A549 (cell line): ENCODE measurements at regions not wholly inside any gene's neighbourhood (a gene's known extent, or its start where the extent isn't known, plus 50 kb on each side); places are given as distances from the start of the nearest gene placed in this dataset.

ENCODE experiments used
- ATAC-seq, 2 experiments: fragments of 200-7000 bp in 1 of 2; fragments of >200 bp in 1 of 2; cut with Nextera tagmentation in 1 of 2; cut with Tn5 transposase in 1 of 2; 3 replicates each; pipeline versions ENCODE4 v1.8.0 to v1.9.1; 2018 to 2020; ENCODE audit warnings: mild to moderate bottlenecking in 1 of 2, moderate library complexity in 1 of 2
- CTCF ChIA-PET: fragments of 300-600 bp; sonication (Branson Sonifier 250); formaldehyde crosslinking; extraction: SDS; loops from one replicate; lab custom pipeline; 2021; ENCODE audit warnings: antibody characterized with exemption, inconsistent platforms; lab: Yijun Ruan, JAX
- POLR2A ChIA-PET: fragments of 350-600 bp; formaldehyde crosslinking; extraction: SDS; loops from one replicate; lab custom pipeline; 2021; ENCODE audit warnings: antibody characterized with exemption, inconsistent platforms; lab: Yijun Ruan, JAX
- DNase-seq, 2 experiments: peaks; one replicate each; pipeline versions ENCODE4 v3.0.0 to v3.0.0-alpha.2; 2011 to 2016; ENCODE audit warnings: low read depth in 1 of 2, low spot score in 1 of 2
- FAIRE-seq: peaks from 2 replicates; lab custom pipeline; 2011; peaks lifted over from hg19 to GRCh38; lab: Jason Lieb, UNC
- H3K27ac ChIP-seq, 2 experiments: fragments of >200 bp; sonication (Bioruptor Twin); formaldehyde crosslinking; 3 replicates each; pipeline ENCODE4 v1.5.1; 2016 to 2017
- H3K4me1 ChIP-seq: fragments of >200 bp; sonication (Bioruptor Twin); formaldehyde crosslinking; 3 replicates; pipeline ENCODE4 v1.6.1; 2016
- H3K4me2 ChIP-seq: fragments of >200 bp; sonication (Bioruptor Twin); formaldehyde crosslinking; 3 replicates; pipeline ENCODE4 v1.6.1; 2016
- H3K4me3 ChIP-seq: fragments of >200 bp; sonication (Bioruptor Twin); formaldehyde crosslinking; 3 replicates; pipeline ENCODE4 v1.5.1; 2016
- H3K9me3 ChIP-seq: fragments of >200 bp; sonication (Bioruptor Twin); formaldehyde crosslinking; 3 replicates; pipeline ENCODE4 v1.6.1; 2016
- ATOH8 ChIP-seq: fragments of 250-450 bp; sonication (Bioruptor Pico); IDR thresholded peaks from 2 replicates; pipeline ENCODE4 v1.5.0; 2020; ENCODE audit warnings: low read depth, mild to moderate bottlenecking, moderate library complexity
- CBX2 ChIP-seq: fragments of 200-600 bp; sonication (generic); IDR thresholded peaks from 2 replicates; pipeline ENCODE4 v1.6.1; 2016; ENCODE audit warnings: low read depth, mild to moderate bottlenecking, borderline replicate concordance
- CBX8 ChIP-seq: fragments of 200-600 bp; sonication (generic); IDR thresholded peaks from 2 replicates; pipeline ENCODE4 v1.6.1; 2016
- EHMT2 ChIP-seq: fragments of 200-600 bp; sonication (generic); IDR thresholded peaks from 2 replicates; pipeline ENCODE4 v1.6.1; 2016; ENCODE audit warnings: antibody characterized with exemption, low read depth, mild to moderate bottlenecking, moderate library complexity
- FOSB ChIP-seq: fragments of 250-450 bp; sonication (Bioruptor Pico); IDR thresholded peaks from 2 replicates; pipeline ENCODE4 v1.5.0; 2020; ENCODE audit warnings: mild to moderate bottlenecking, moderate library complexity
- FOSL2 ChIP-seq, 2 experiments: fragments of 450-650 bp in 1 of 2; fragments of >200 bp in 1 of 2; sonication (Bioruptor Twin) in 1 of 2; formaldehyde crosslinking; IDR thresholded peaks; 2 replicates each; pipeline versions ENCODE4 v1.5.0 to v1.6.1; 2016 to 2020; ENCODE audit warnings: mild to moderate bottlenecking in 1 of 2, moderate library complexity in 1 of 2
- FOXS1 ChIP-seq: fragments of 250-450 bp; sonication (Bioruptor Pico); IDR thresholded peaks from 2 replicates; pipeline ENCODE4 v1.5.0; 2020; ENCODE audit warnings: mild to moderate bottlenecking, moderate library complexity
- GATA3 ChIP-seq: IDR thresholded peaks from 2 replicates; pipeline ENCODE4 v1.6.1; 2012; ENCODE audit warnings: borderline replicate concordance
- HDAC2 ChIP-seq: fragments of 200-600 bp; sonication (generic); IDR thresholded peaks from 2 replicates; pipeline ENCODE4 v1.6.1; 2016
- HEYL ChIP-seq: fragments of 250-450 bp; sonication (Bioruptor Pico); IDR thresholded peaks from 2 replicates; pipeline ENCODE4 v1.8.0; 2021; ENCODE audit warnings: mild to moderate bottlenecking, moderate library complexity
- JUNB ChIP-seq: fragments of >200 bp; sonication (Bioruptor Twin); formaldehyde crosslinking; IDR thresholded peaks from 2 replicates; pipeline ENCODE4 v1.6.1; 2016
- KDM5A ChIP-seq: fragments of 200-600 bp; sonication (generic); IDR thresholded peaks from 2 replicates; pipeline ENCODE4 v1.6.1; 2016; ENCODE audit warnings: antibody characterized with exemption, mild to moderate bottlenecking
- MAFK ChIP-seq: fragments of 450-650 bp; IDR thresholded peaks from 2 replicates; pipeline ENCODE4 v1.6.1; 2014; ENCODE audit not compliant: partially characterized antibody
- MAZ ChIP-seq: fragments of 150-350 bp; IDR thresholded peaks from 2 replicates; pipeline ENCODE4 v1.6.1; 2014; ENCODE audit warnings: antibody characterized with exemption, low read depth, low read length, borderline replicate concordance
- MYC ChIP-seq: IDR thresholded peaks from 2 replicates; pipeline ENCODE4 v1.6.1; 2012; ENCODE audit warnings: mild to moderate bottlenecking, inconsistent platforms, low read length, improper control_type of control experiment, borderline replicate concordance
- NPAS2 ChIP-seq: fragments of 250-450 bp; sonication (Bioruptor Pico); IDR thresholded peaks from 2 replicates; pipeline ENCODE4 v1.8.0; 2022; ENCODE audit warnings: mild to moderate bottlenecking, moderate library complexity, borderline replicate concordance
- PBX3 ChIP-seq: IDR thresholded peaks from 2 replicates; pipeline ENCODE4 v1.6.1; 2012
- POLR2A ChIP-seq: IDR thresholded peaks from 2 replicates; pipeline ENCODE4 v1.6.1; 2012; ENCODE audit warnings: mild to moderate bottlenecking, low read length
- POLR2AphosphoS2 ChIP-seq: conservative IDR thresholded peaks from 2 replicates; pipeline ENCODE4 v1.6.1; 2012; ENCODE audit warnings: low read length, improper control_type of control experiment, inconsistent platforms
- RAD21 ChIP-seq, 2 experiments: fragments of >200 bp in 1 of 2; sonication (Bioruptor Twin) in 1 of 2; formaldehyde crosslinking in 1 of 2; IDR thresholded peaks in 1 of 2; conservative IDR thresholded peaks in 1 of 2; 2 replicates in 1 of 2; 3 replicates in 1 of 2; pipeline ENCODE4 v1.6.1; 2012 to 2018; ENCODE audit warnings: inconsistent platforms in 1 of 2
- SMC3 ChIP-seq: fragments of >200 bp; sonication (Bioruptor Twin); formaldehyde crosslinking; IDR thresholded peaks from 3 replicates; pipeline ENCODE4 v1.6.1; 2018; ENCODE audit warnings: inconsistent platforms
- TP53 ChIP-seq: fragments of 250-450 bp; sonication (Bioruptor Pico); IDR thresholded peaks from 2 replicates; pipeline ENCODE4 v1.5.0; 2021; ENCODE audit warnings: mild to moderate bottlenecking, moderate library complexity
- WGBS: methylation state at CpG from one replicate; pipeline ENCODE4 v1.1.6; 2017; ENCODE audit errors: missing lambda C conversion rate; 5-methylcytosine and 5-hydroxymethylcytosine counted together

- no peak overlapping the region for H3K4me2 ChIP-seq
- CTCF ChIA-PET = interaction anchor here (1.0 kb wide), 1 partner anchor 33 kb away, joined by 3 read pairs; no protein-coding TSS in a partner anchor
- TF ChIP-seq KDM5A (no peak), HEYL (CRISPR knock-in tag) (no peak), MAZ (no peak), ATOH8 (CRISPR knock-in tag) (no peak)
- DNase-seq (no peak), FAIRE-seq (no peak), ATAC-seq (no peak)
- WGBS = 39% methylated on average over 13 of the region's 23 CpGs
- no peak overlapping the region for H3K4me3 ChIP-seq
- H3K4me1 ChIP-seq = no peaks in the 10 kb centered on the region
- POLR2A ChIA-PET = interaction anchor here (0.6 kb wide), 1 partner anchor 103 kb away, joined by 5 read pairs; no protein-coding TSS in a partner anchor
- H3K9me3 ChIP-seq = no peaks in the 10 kb centered on the region
- no peak overlapping the region for H3K27ac ChIP-seq
Measured at GRCh38 chr13:26897706-26898550, 137.3 kb upstream of the GPR12 start.

- no peak overlapping the region for H3K4me2 ChIP-seq
- POLR2A ChIA-PET = interaction anchor here (0.6 kb wide), 1 partner anchor 102 kb away, joined by 5 read pairs; no protein-coding TSS in a partner anchor
- TF ChIP-seq HDAC2 = no peak
- TF ChIP-seq TP53 (CRISPR knock-in tag) = no peak
- TF ChIP-seq GATA3 = no peak
- no peak for TF ChIP-seq SMC3
- TF ChIP-seq FOSL2 (IDR thresholded peaks at IDR 0.05) = no peak
- TF ChIP-seq FOSL2 (CRISPR knock-in tag; IDR thresholded peaks at IDR 0.05) = no peak
- no peak for TF ChIP-seq NPAS2 (CRISPR knock-in tag)
- TF ChIP-seq CBX2 = no peak
- no peak for TF ChIP-seq KDM5A
- no peak for TF ChIP-seq CBX8
- no peak for TF ChIP-seq FOSB (CRISPR knock-in tag)
- TF ChIP-seq POLR2AphosphoS2 = no peak
- TF ChIP-seq RAD21 (conservative IDR thresholded peaks at IDR 0.05 in 1 of 2, IDR thresholded peaks at IDR 0.05 in 1 of 2) = no peak
- no peak for TF ChIP-seq MAFK
Measured at GRCh38 chr13:26896986-26897668, 136.5 kb upstream of the GPR12 start.

GRCh38 chr13:26895808-26896466 is 135.4 kb upstream of the GPR12 start:
- ATAC-seq (0 out of 6 replicates have a peak, but pooled peaks of 1 of the 2 experiments have one; percentile 42), FAIRE-seq (no peak), DNase-seq (no peak)
- H3K9me3 ChIP-seq = no peaks in the 10 kb centered on the region
- H3K4me1 ChIP-seq = no peaks in the 10 kb centered on the region
- CTCF ChIA-PET = no interaction called here
- POLR2A ChIA-PET = no interaction called here
- TF ChIP-seq EHMT2 = no peak
- TF ChIP-seq NPAS2 (CRISPR knock-in tag) = no peak
- TF ChIP-seq JUNB = no peak
- no peak for TF ChIP-seq MYC
- no peak for TF ChIP-seq CBX2
- no peak for TF ChIP-seq POLR2A
- TF ChIP-seq PBX3 = no peak
- no peak for TF ChIP-seq FOXS1 (CRISPR knock-in tag)
- WGBS = 34% methylated on average over 14 of the region's 15 CpGs
- no peak overlapping the region for H3K4me2 ChIP-seq
- no peak overlapping the region for H3K4me3 ChIP-seq
- no peak overlapping the region for H3K27ac ChIP-seq

More at GRCh38 chr13:26896986-26897668, 136.5 kb upstream of the GPR12 start:
- FAIRE-seq (no peak), ATAC-seq (no peak), DNase-seq (no peak)
- H3K9me3 ChIP-seq = no peaks in the 10 kb centered on the region
- H3K4me1 ChIP-seq = no peaks in the 10 kb centered on the region
- CTCF ChIA-PET = interaction anchor here (1.0 kb wide), 1 partner anchor 34 kb away, joined by 3 read pairs; no protein-coding TSS in a partner anchor
- WGBS = 22% methylated on average over 4 of the region's 4 CpGs
- H3K4me3 ChIP-seq = no peak overlapping the region
- no peak overlapping the region for H3K27ac ChIP-seq
